Activated CD4-positive, alpha-beta T cell treated with anti-CD3 and anti-CD28 coated beads for 36 hours (primary cell): ENCODE measurements at regions not wholly inside any gene's neighbourhood (a gene's known extent, or its start where the extent isn't known, plus 50 kb on each side); places are given as distances from the start of the nearest gene placed in this dataset.

Source experiments
- ATAC-seq: fragments of 200-7000 bp; cut with Tn5 transposase; one replicate; pipeline ENCODE4 v1.10.0; 2021; ENCODE audit warnings: mild to moderate bottlenecking, moderate library complexity
- CTCF ChIA-PET: fragments of 350-600 bp; sonication (Branson Sonifier 250); formaldehyde crosslinking; loops from one replicate; lab custom pipeline; 2021; ENCODE audit warnings: antibody characterized with exemption; lab: Charles Lee
- POLR2A ChIA-PET: fragments of 350-600 bp; sonication (Branson Sonifier 250); formaldehyde crosslinking; loops from one replicate; lab custom pipeline; 2021; ENCODE audit warnings: antibody characterized with exemption, inconsistent platforms; lab: Charles Lee
- DNase-seq: peaks from one replicate; pipeline ENCODE4 v3.0.0-alpha.2; 2020
- H3K27ac Mint-ChIP-seq: one replicate; pipeline ENCODE4 v1.8.0; 2021; ENCODE audit warnings: mixed read lengths
- H3K27me3 Mint-ChIP-seq: one replicate; pipeline ENCODE4 v1.8.0; 2021; ENCODE audit warnings: mixed read lengths
- H3K36me3 Mint-ChIP-seq: one replicate; pipeline ENCODE4 v1.8.0; 2021; ENCODE audit warnings: low read depth, mixed read lengths
- H3K4me1 Mint-ChIP-seq: one replicate; pipeline ENCODE4 v1.8.0; 2021; ENCODE audit warnings: mixed read lengths
- H3K4me3 Mint-ChIP-seq: one replicate; pipeline ENCODE4 v1.8.0; 2021; ENCODE audit warnings: mild to moderate bottlenecking, moderate library complexity, mixed read lengths
- H3K9me3 Mint-ChIP-seq: one replicate; pipeline ENCODE4 v1.8.0; 2021; ENCODE audit warnings: low read depth, mixed read lengths
- intact Hi-C, 2 experiments: fragments of 100-400 bp; cut with DNase I in 1 of 2; cut with micrococcal nuclease in 1 of 2; formaldehyde crosslinking; loops; one replicate each; pipeline versions ENCODE4 v1.14.2 to v1.15.1; 2022 to 2024; cut with DNase I, micrococcal nuclease

DNA sequence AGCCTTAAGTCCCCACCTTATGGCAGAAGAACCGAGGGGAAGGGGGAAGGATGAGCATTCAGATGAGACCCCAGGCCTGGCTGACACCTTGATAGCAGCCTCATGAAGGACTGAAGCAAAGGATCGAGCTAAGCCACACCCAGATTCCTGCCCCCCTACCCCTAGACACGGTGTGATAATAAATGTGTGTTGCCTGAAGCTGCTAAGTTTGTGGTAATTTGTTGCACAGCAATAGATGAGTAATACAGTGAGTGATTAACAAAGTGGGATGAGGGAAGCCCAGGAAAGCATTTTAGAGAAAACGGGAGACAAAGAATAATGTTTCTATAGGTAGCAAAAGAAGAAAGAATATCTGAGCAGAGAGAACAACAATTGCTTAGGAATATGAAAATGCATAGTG lies 404.2 kb downstream of the MID1IP1 start:
- ATAC-seq: peak; percentile 4
- ChIA-PET CTCF (interaction anchor here (1.1 kb wide), 1 partner anchor 31 kb away, joined by 3 read pairs; no protein-coding TSS in a partner anchor), POLR2A (no interaction called here)
- no peak overlapping the region for H3K4me3 Mint-ChIP-seq
- H3K27me3 Mint-ChIP-seq: no peaks in the 10 kb centered on the region
- no peak for DNase-seq
- peaks cover 50% of the 10 kb centered on the region for H3K4me1 Mint-ChIP-seq
- no peaks in the 10 kb centered on the region for H3K9me3 Mint-ChIP-seq
- H3K36me3 Mint-ChIP-seq: no peaks in the 10 kb centered on the region
- H3K27ac Mint-ChIP-seq: peak overlapping the region; percentile 83
- intact Hi-C loops: loop anchor here (1.0 to 5.0 kb wide), 6 partner anchors 9 to 567 kb away; no protein-coding TSS in a partner anchor

DNA sequence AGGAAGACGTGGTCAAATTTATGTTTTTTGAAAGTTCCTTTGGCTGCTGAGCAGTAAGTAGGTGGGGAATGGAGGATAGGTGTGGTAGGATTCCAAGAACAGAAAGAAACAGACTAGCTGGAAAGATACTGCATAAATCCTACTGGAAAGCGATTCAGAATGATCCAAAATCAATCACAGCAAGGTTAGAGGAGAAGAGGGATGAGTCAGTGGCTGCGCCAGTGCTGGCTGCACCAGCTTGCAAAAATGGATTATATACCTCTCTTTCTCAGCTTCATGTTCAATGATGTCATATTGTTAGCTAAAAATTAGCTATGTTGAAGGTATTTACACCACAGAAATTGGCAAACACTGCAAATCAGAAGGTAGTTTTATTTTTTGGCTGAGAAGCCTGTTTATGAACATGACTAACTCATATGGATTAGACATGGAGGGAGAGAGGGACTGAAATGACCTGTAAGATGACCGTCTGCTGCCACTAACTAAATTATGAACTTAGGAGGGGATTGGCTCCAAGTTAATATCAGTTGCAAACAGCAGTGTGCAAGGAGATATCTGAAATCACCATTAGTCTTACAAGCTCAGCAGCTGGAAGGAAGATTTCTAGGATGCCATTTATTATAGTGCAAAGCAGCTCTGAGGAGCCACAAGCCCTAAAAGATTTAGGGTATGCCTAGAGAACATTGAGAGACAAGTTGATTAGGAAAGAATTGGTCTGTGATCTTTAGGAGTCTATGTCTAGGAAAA lies 405.3 kb downstream of the MID1IP1 start:
- intact Hi-C loops: loop anchor here (5.0 kb wide), 3 partner anchors 36 to 566 kb away; no protein-coding TSS in a partner anchor
- Mint-ChIP-seq H3K36me3 (no peaks in the 10 kb centered on the region), H3K4me1 (peaks cover 41% of the 10 kb centered on the region), H3K27ac (no peak overlapping the region), H3K9me3 (no peaks in the 10 kb centered on the region), H3K27me3 (no peaks in the 10 kb centered on the region), H3K4me3 (no peak overlapping the region)
- CTCF ChIA-PET: interaction anchor here (1.3 kb wide), 1 partner anchor 10 kb away, joined by 4 read pairs; no protein-coding TSS in a partner anchor
- POLR2A ChIA-PET: no interaction called here
- ATAC-seq (no peak), DNase-seq (no peak)

DNA sequence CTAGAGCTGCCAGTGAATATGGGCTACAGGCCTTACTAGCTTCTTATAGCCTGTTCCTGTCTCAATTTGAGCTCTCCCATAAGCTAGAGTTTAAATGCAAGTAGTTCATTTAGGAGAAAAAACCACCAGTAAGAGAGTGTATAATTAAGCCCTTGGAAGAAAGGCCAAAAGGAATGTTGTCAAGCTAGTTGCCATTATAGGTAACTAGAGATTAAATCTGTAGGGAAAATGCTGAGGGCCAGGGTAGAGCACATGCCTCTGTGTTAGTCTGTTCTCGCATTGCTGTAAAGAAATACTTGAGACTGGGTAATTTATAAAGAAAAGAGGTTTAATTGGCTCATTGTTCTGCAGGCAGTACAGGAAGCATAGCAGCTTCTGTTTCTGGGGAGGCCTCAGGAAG lies 410.2 kb downstream of the MID1IP1 start:
- ChIA-PET POLR2A (no interaction called here), CTCF (interaction anchor here (1.6 kb wide), 1 partner anchor 30 kb away, joined by 5 read pairs; no protein-coding TSS in a partner anchor)
- Mint-ChIP-seq H3K9me3 (no peaks in the 10 kb centered on the region), H3K27ac (no peak overlapping the region), H3K27me3 (no peaks in the 10 kb centered on the region), H3K4me1 (peaks cover 13% of the 10 kb centered on the region), H3K4me3 (no peak overlapping the region), H3K36me3 (no peaks in the 10 kb centered on the region)
- ATAC-seq (no peak), DNase-seq (no peak)
- intact Hi-C loops: no loop called here

GRCh38 chrX:39212456-39212855 lies 411.2 kb downstream of the MID1IP1 start:
- H3K4me1 Mint-ChIP-seq: peaks cover 11% of the 10 kb centered on the region
- H3K27ac Mint-ChIP-seq: no peak overlapping the region
- H3K4me3 Mint-ChIP-seq: no peak overlapping the region
- no peaks in the 10 kb centered on the region for H3K36me3 Mint-ChIP-seq
- H3K9me3 Mint-ChIP-seq: no peaks in the 10 kb centered on the region
- peak; percentile 71 for ATAC-seq
- DNase-seq: peak; percentile 73
- H3K27me3 Mint-ChIP-seq: no peaks in the 10 kb centered on the region
- CTCF ChIA-PET: no interaction called here
- POLR2A ChIA-PET: no interaction called here
- intact Hi-C loops: no loop called here

DNA sequence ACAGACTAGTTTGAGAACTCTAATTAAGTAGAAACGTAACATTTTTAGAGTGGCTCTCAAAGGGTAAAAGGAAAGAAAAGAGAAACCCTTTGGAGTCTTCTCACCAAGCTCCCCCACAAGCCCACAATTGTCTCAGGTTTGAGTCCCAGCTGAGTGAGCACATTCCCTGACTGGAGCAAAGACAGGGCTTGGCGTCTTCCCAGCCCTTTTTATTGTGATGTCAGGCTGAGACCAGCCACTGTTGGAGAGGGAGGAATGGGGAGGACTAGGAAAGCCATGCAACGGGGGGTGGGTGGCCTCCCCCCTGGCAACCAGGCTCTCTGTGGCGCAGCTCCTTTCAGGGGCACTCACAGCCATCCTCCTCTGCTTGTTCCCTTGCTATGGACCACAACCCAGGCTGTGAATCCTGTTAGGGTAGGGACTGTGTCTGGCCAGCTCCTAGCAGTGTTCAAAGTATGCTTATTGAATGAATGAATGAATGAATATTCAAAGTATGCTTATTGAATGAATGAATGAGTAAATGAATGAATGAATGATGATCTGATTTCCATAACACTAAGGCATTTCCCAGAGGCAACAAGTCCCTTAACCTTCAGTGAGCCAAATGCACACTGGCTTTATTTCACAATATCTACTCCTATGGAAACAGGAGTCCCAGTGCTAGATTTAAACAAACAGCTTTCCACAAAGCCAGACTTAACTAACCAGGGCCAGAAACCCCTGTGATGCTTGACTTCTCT lies 413.3 kb downstream of the MID1IP1 start:
- CTCF ChIA-PET: interaction anchor here (0.6 kb wide), 1 partner anchor 887 kb away, joined by 3 read pairs; the partner anchor contains the start of gene RPGR
- Mint-ChIP-seq H3K9me3 (no peaks in the 10 kb centered on the region), H3K27me3 (no peaks in the 10 kb centered on the region), H3K27ac (no peak overlapping the region), H3K36me3 (no peaks in the 10 kb centered on the region), H3K4me3 (no peak overlapping the region), H3K4me1 (peaks cover 11% of the 10 kb centered on the region)
- no peak for ATAC-seq
- DNase-seq: no peak
- intact Hi-C loops: no loop called here
- POLR2A ChIA-PET: no interaction called here

- ChIA-PET CTCF (interaction anchor here (0.6 to 0.7 kb wide), 2 partner anchors 362 to 1007 kb away, joined by 3 to 4 read pairs; no protein-coding TSS in a partner anchor), POLR2A (no interaction called here)
- no peak overlapping the region for H3K4me3 Mint-ChIP-seq
- H3K27me3 Mint-ChIP-seq: no peaks in the 10 kb centered on the region
- H3K36me3 Mint-ChIP-seq: no peaks in the 10 kb centered on the region
- no peaks in the 10 kb centered on the region for H3K9me3 Mint-ChIP-seq
- DNase-seq (no peak), ATAC-seq (no peak)
- H3K27ac Mint-ChIP-seq: no peak overlapping the region
- no peaks in the 10 kb centered on the region for H3K4me1 Mint-ChIP-seq
- intact Hi-C loops: no loop called here
These were observed 419.7 kb downstream of the MID1IP1 start for GRCh38 chrX:39220952-39221351.

DNA sequence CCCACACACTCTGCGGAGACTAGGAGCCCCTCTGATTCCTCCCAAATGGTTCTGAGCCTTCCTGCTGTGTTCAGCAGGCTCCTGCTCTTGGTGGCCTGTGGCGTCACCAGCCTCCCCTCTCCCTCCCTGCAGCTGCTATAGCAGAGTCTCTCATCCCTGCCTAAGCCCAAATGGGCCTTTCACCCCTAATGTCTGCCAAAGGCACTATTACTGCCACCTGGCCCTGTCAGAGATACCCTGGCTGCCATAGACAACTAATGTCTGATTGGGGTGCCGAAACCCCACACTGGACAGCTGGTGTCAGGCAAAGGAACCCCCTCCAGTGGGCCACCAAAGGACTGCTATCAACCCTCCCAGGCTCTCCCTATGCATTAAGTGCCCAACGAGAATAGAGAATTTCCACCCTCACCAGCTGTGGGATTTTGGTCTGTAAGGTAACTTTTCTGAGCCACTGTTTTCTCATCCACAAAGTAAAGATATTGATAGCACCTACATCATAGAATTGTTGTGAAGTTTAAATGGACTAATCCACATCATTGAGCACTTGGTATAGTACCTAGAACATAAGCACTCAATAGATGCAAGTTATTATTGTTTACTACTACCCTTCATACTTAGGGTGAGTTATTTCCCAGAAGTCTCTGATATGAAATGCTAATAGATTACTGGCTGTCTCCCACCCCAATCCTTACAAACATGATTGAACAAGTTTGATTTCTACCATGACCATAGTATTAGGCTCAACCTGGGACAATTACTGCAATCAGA lies 421.3 kb downstream of the MID1IP1 start:
- Mint-ChIP-seq H3K4me3 (no peak overlapping the region), H3K27ac (no peak overlapping the region), H3K4me1 (no peaks in the 10 kb centered on the region), H3K36me3 (no peaks in the 10 kb centered on the region), H3K9me3 (no peaks in the 10 kb centered on the region), H3K27me3 (no peaks in the 10 kb centered on the region)
- POLR2A ChIA-PET: no interaction called here
- intact Hi-C loops: no loop called here
- no peak for ATAC-seq
- CTCF ChIA-PET: interaction anchor here (1.4 kb wide), 1 partner anchor 40 kb away, joined by 3 read pairs; no protein-coding TSS in a partner anchor
- DNase-seq: no peak

DNA sequence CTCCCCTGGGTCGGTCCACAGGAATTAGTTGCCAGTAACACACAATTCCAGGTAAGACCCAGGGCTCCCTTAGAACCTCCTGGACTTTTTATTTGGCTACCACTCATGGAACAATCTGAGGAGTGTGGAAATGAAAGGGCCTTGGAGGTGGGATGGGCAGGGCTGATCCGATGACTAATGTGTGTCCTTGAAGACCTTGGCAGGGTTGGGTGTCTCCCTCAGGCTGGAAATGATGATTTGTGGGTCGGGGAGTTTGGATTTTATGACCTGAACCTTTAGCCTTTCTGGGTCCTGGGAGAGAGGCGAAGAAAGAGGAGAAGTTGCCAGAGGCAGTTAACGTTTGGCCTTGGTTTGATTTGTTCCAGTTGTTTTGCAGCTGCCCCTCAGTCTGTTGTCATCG lies 425.0 kb downstream of the MID1IP1 start:
- H3K4me1 Mint-ChIP-seq: peaks cover 5% of the 10 kb centered on the region
- ATAC-seq (no peak), DNase-seq (no peak)
- ChIA-PET CTCF (interaction anchor here (1.4 kb wide), 1 partner anchor 13 kb away, joined by 3 read pairs; no protein-coding TSS in a partner anchor), POLR2A (no interaction called here)
- no peaks in the 10 kb centered on the region for H3K27me3 Mint-ChIP-seq
- intact Hi-C loops: no loop called here
- H3K4me3 Mint-ChIP-seq: no peak overlapping the region
- no peaks in the 10 kb centered on the region for H3K9me3 Mint-ChIP-seq
- no peaks in the 10 kb centered on the region for H3K36me3 Mint-ChIP-seq
- H3K27ac Mint-ChIP-seq: no peak overlapping the region

DNA sequence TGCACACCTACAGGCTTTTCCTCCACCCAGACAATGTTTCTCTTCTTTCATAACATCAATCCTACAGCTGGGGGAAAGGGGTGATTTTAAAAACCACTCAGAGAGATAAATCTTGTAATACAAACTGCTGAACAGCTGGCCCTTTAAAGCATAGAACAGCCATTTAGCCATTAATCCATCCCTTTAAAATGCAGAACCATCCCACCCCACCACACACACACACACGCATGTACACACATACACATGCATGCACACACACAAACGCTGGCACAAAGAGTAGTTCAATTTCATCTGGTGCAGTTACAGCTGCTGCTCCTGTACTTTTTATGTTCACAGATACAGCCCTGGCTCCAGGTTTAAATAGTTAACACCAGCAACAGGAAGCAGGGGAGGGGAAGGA lies 426.1 kb downstream of the MID1IP1 start:
- POLR2A ChIA-PET: no interaction called here
- no peak overlapping the region for H3K27ac Mint-ChIP-seq
- intact Hi-C loops: no loop called here
- no peaks in the 10 kb centered on the region for H3K9me3 Mint-ChIP-seq
- ATAC-seq (no peak), DNase-seq (no peak)
- peaks cover 8% of the 10 kb centered on the region for H3K4me1 Mint-ChIP-seq
- no peaks in the 10 kb centered on the region for H3K36me3 Mint-ChIP-seq
- H3K27me3 Mint-ChIP-seq: no peaks in the 10 kb centered on the region
- CTCF ChIA-PET: interaction anchor here (1.4 kb wide), 1 partner anchor 12 kb away, joined by 3 read pairs; no protein-coding TSS in a partner anchor
- H3K4me3 Mint-ChIP-seq: no peak overlapping the region

GRCh38 chrX:39238006-39238405 lies 436.7 kb downstream of the MID1IP1 start:
- POLR2A ChIA-PET: no interaction called here
- intact Hi-C loops: loop anchor here (2.0 to 5.0 kb wide), 2 partner anchors 33 to 76 kb away; no protein-coding TSS in a partner anchor
- CTCF ChIA-PET: interaction anchor here (0.6 to 1.5 kb wide), 2 partner anchors 75 to 752 kb away, joined by 3 to 4 read pairs; no protein-coding TSS in a partner anchor
- DNase-seq (peak; percentile 35), ATAC-seq (peak; percentile 73)
- Mint-ChIP-seq H3K36me3 (no peaks in the 10 kb centered on the region), H3K27me3 (no peaks in the 10 kb centered on the region), H3K4me1 (peaks cover 35% of the 10 kb centered on the region), H3K27ac (peak overlapping the region; percentile 67), H3K4me3 (no peak overlapping the region), H3K9me3 (no peaks in the 10 kb centered on the region)

DNA sequence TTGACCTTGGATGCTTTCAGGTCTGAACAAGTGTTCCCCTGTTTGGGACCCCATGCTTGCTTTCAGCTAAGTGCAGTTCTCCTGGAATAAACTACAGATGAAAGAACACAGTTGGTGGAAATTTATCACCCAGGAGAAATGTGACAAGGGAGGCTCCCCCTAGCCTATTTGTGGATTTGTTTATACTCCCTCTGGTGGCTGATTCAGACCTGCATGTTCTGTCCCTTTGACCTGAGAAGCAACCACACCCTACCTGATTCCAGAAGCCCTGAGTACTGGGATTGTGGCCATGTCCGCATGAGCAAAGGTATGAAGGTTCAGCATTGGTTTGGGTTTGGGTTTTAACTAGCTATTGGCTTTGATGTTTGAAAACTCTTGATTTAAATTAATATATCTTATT lies 440.9 kb downstream of the MID1IP1 start:
- Mint-ChIP-seq H3K4me1 (peaks cover 29% of the 10 kb centered on the region), H3K27ac (no peak overlapping the region), H3K36me3 (no peaks in the 10 kb centered on the region), H3K27me3 (no peaks in the 10 kb centered on the region), H3K9me3 (no peaks in the 10 kb centered on the region), H3K4me3 (no peak overlapping the region)
- intact Hi-C loops: loop anchor here (5.0 to 10.0 kb wide), 2 partner anchors 35 to 477 kb away; no protein-coding TSS in a partner anchor
- ATAC-seq (no peak), DNase-seq (peak; percentile 13)
- POLR2A ChIA-PET: no interaction called here
- CTCF ChIA-PET: interaction anchor here (0.6 to 1.9 kb wide), 4 partner anchors 31 to 203 kb away, joined by 3 to 5 read pairs (median 3); no protein-coding TSS in a partner anchor
